SK-N-SH (cell line): ENCODE measurements at regions not wholly inside any gene's neighbourhood (a gene's known extent, or its start where the extent isn't known, plus 50 kb on each side); places are given as distances from the start of the nearest gene placed in this dataset.

Experiments used
- CTCF ChIA-PET: fragments of 300-600, 350-600 bp; formaldehyde crosslinking; extraction: SDS; loops from one replicate; lab custom pipeline; 2021; lab: Yijun Ruan, JAX
- POLR2A ChIA-PET: fragments of 350-600 bp; sonication (Branson Sonifier 250); formaldehyde crosslinking; extraction: SDS; loops from one replicate; lab custom pipeline; 2020; ENCODE audit warnings: antibody characterized with exemption, inconsistent platforms; lab: Yijun Ruan, JAX
- DNase-seq: peaks from one replicate; pipeline ENCODE4 v3.0.0; 2012
- H2AFZ ChIP-seq: fragments of 200-600 bp; sonication (generic); 2 replicates; pipeline ENCODE4 v1.8.1; 2016; ENCODE audit warnings: antibody characterized with exemption, mild to moderate bottlenecking, low read depth
- H3F3A ChIP-seq: fragments of 200-600 bp; sonication (generic); replicated peaks from 2 replicates; pipeline ENCODE3; 2016; ENCODE audit warnings: antibody characterized with exemption, mild to moderate bottlenecking; ENCODE audit not compliant: insufficient read depth
- H3K27ac ChIP-seq, 2 experiments: fragments of 200-500 bp in 1 of 2; fragments of 200-600 bp in 1 of 2; sonication (Bioruptor generic) in 1 of 2; sonication (generic), shearing (Covaris generic) in 1 of 2; 2 replicates each; pipeline versions ENCODE4 v1.5.1 to v1.6.1; 2014 to 2016; ENCODE audit warnings: low read depth in 2 of 2, inconsistent platforms in 1 of 2, low read length in 1 of 2, mild to moderate bottlenecking in 1 of 2, mixed read lengths in 1 of 2
- H3K27me3 ChIP-seq: fragments of 200-600 bp; sonication (generic), shearing (Covaris generic); 2 replicates; pipeline ENCODE4 v1.6.1; 2016; ENCODE audit warnings: mixed run types; ENCODE audit not compliant: insufficient read depth
- H3K36me3 ChIP-seq, 2 experiments: fragments of 200-500 bp in 1 of 2; fragments of 200-600 bp in 1 of 2; sonication (Bioruptor generic) in 1 of 2; sonication (generic) in 1 of 2; replicated peaks in 1 of 2; 2 replicates each; pipeline versions ENCODE3 to v1.5.1; 2014 to 2016; ENCODE audit warnings: low read length in 1 of 2, mild to moderate bottlenecking in 1 of 2; ENCODE audit not compliant: insufficient read depth in 2 of 2, control insufficient read depth in 1 of 2
- H3K4me1 ChIP-seq, 2 experiments: fragments of 200-500 bp in 1 of 2; fragments of 200-600 bp in 1 of 2; sonication (Bioruptor generic) in 1 of 2; sonication (generic), shearing (Covaris generic) in 1 of 2; 2 replicates each; pipeline versions ENCODE4 v1.5.1 to v1.6.1; 2014 to 2016; ENCODE audit warnings: low read depth in 1 of 2, low read length in 1 of 2, mixed run types in 1 of 2; ENCODE audit not compliant: insufficient read depth in 2 of 2, control insufficient read depth in 1 of 2
- H3K4me2 ChIP-seq: fragments of 200-600 bp; sonication (generic), shearing (Covaris generic); 2 replicates; pipeline ENCODE4 v1.6.1; 2017; ENCODE audit warnings: mixed run types
- H3K4me3 ChIP-seq, 2 experiments: fragments of 200-500 bp in 1 of 2; fragments of 200-600 bp in 1 of 2; sonication (Bioruptor generic) in 1 of 2; sonication (generic), shearing (Covaris generic) in 1 of 2; 2 replicates each; pipeline versions ENCODE4 v1.5.1 to v1.8.1; 2014 to 2016; ENCODE audit warnings: low read depth in 2 of 2, inconsistent platforms in 1 of 2, low read length in 1 of 2, mild to moderate bottlenecking in 1 of 2, mixed read lengths in 1 of 2, moderate library complexity in 1 of 2
- H3K79me2 ChIP-seq: fragments of 200-600 bp; sonication (generic); 2 replicates; pipeline ENCODE4 v1.8.1; 2017; ENCODE audit warnings: mild to moderate bottlenecking; ENCODE audit not compliant: insufficient read depth
- H3K9ac ChIP-seq: fragments of 200-600 bp; sonication (generic); 2 replicates; pipeline ENCODE4 v1.6.1; 2017; ENCODE audit warnings: mixed run types
- H3K9me2 ChIP-seq: fragments of 200-600 bp; sonication (generic); 2 replicates; pipeline ENCODE4 v1.6.1; 2017; ENCODE audit warnings: mixed run types
- H3K9me3 ChIP-seq: fragments of 200-600 bp; sonication (generic); 2 replicates; pipeline ENCODE4 v1.6.1; 2017; ENCODE audit warnings: mixed run types, mild to moderate bottlenecking, moderate library complexity
- H4K20me1 ChIP-seq: fragments of 200-600 bp; sonication (generic); 2 replicates; pipeline ENCODE4 v1.6.1; 2017; ENCODE audit warnings: mild to moderate bottlenecking, mixed run types; ENCODE audit not compliant: insufficient read depth
- FOSL2 ChIP-seq: IDR thresholded peaks from 2 replicates; pipeline ENCODE4 v1.4.0; 2012; ENCODE audit warnings: low read depth, mild to moderate bottlenecking, moderate library complexity, borderline replicate concordance
- FOXJ3 ChIP-seq: sonication (generic); formaldehyde crosslinking; IDR thresholded peaks from 2 replicates; pipeline ENCODE4 v1.5.1; 2020; ENCODE audit warnings: mild to moderate bottlenecking, missing genetic modification reagents
- GATA2 ChIP-seq: sonication (generic); formaldehyde crosslinking; IDR thresholded peaks from 2 replicates; pipeline ENCODE4 v1.5.0; 2020; ENCODE audit warnings: mild to moderate bottlenecking, missing genetic modification reagents
- IRF3 ChIP-seq: fragments of 150-350 bp; IDR thresholded peaks from 2 replicates; pipeline ENCODE4 v1.6.1; 2016; ENCODE audit warnings: mild to moderate bottlenecking, low read depth, low read length
- NRF1 ChIP-seq: IDR thresholded peaks from 2 replicates; pipeline ENCODE4 v1.6.1; 2012; ENCODE audit warnings: low read depth, mild to moderate bottlenecking, low read length
- RFX5 ChIP-seq: IDR thresholded peaks from 2 replicates; pipeline ENCODE4 v1.6.1; 2012; ENCODE audit warnings: mild to moderate bottlenecking, improper control_type of control experiment, low read length
- TCF12 ChIP-seq: IDR thresholded peaks from 2 replicates; pipeline ENCODE4 v1.4.0; 2012
- WGBS: methylation state at CpG from one replicate; pipeline ENCODE4 v1.1.6; 2017; ENCODE audit warnings: low lambda C conversion rate; 5-methylcytosine and 5-hydroxymethylcytosine counted together
- TF ChIP-seq, protein P1 (sequence below): IDR thresholded peaks from 2 replicates; pipeline ENCODE4; 2012
- TF ChIP-seq, protein P2 (sequence below): IDR thresholded peaks from 2 replicates; pipeline ENCODE4 v1.4.0; 2012; ENCODE audit warnings: low read depth, borderline replicate concordance

- no peak overlapping the region for H2AFZ ChIP-seq
Measured at GRCh38 chr11:122334546-122335339, 218.7 kb upstream of the BLID start.

DNA sequence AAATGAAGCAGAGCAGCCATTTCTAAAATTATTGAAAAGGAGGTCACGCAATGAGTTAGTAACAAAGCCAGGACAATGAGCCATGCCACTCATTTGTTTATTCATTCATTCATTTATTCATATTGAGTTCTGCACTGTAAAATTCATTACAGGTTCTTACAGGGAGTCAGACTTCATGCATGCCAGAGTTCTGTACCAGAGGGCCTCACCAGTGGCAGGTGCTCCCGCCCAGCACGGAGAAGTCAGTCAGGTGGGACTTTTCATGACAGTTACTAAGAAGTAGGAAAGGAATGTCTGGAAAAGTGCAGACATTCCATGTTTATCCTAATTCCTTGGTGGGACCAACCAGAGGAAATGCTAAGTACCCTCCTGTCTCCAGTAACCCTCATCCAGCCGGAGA, 217.5 kb upstream of the BLID start:
- no peaks in the 10 kb centered on the region for H4K20me1 ChIP-seq
- no peak overlapping the region for H3K4me3 ChIP-seq
- no peaks in the 10 kb centered on the region for H3K36me3 ChIP-seq
- no peaks in the 10 kb centered on the region for H3F3A ChIP-seq
- H3K79me2 ChIP-seq = no peaks in the 10 kb centered on the region
- no peaks in the 10 kb centered on the region for H3K9me2 ChIP-seq
- no peak overlapping the region for H3K4me2 ChIP-seq
- ChIA-PET CTCF (no interaction called here), POLR2A (no interaction called here)
- WGBS = 74% methylated on average over 4 of the region's 4 CpGs
- H3K27me3 ChIP-seq = no peaks in the 10 kb centered on the region; the same call in 1 of the 2 replicates
- no peak overlapping the region for H2AFZ ChIP-seq
- TF ChIP-seq, protein P1, sequence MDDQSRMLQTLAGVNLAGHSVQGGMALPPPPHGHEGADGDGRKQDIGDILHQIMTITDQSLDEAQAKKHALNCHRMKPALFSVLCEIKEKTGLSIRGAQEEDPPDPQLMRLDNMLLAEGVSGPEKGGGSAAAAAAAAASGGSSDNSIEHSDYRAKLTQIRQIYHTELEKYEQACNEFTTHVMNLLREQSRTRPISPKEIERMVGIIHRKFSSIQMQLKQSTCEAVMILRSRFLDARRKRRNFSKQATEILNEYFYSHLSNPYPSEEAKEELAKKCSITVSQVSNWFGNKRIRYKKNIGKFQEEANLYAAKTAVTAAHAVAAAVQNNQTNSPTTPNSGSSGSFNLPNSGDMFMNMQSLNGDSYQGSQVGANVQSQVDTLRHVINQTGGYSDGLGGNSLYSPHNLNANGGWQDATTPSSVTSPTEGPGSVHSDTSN = no peak
- TF ChIP-seq TCF12 = no peak
- TF ChIP-seq GATA2 (CRISPR knock-in tag) = no peak
- no peak for TF ChIP-seq FOXJ3 (CRISPR knock-in tag)
- no peaks in the 10 kb centered on the region for H3K9me3 ChIP-seq
- H3K27ac ChIP-seq = no peak overlapping the region
- no peak for DNase-seq
- H3K4me1 ChIP-seq = peaks cover 0 to 7% of the 10 kb centered on the region in 2 experiments; a peak in 2 of 4 replicates
- H3K9ac ChIP-seq = no peak overlapping the region

More at GRCh38 chr11:122334546-122335339, 218.7 kb upstream of the BLID start:
- no peaks in the 10 kb centered on the region for H3K36me3 ChIP-seq
- CTCF ChIA-PET = no interaction called here
- H3F3A ChIP-seq = no peaks in the 10 kb centered on the region
- TF ChIP-seq FOXJ3 (CRISPR knock-in tag) (no peak), IRF3 (no peak), NRF1 (no peak), FOSL2 (no peak), RFX5 (no peak)
- TF ChIP-seq, protein P1 = no peak
- TF ChIP-seq, protein P2, sequence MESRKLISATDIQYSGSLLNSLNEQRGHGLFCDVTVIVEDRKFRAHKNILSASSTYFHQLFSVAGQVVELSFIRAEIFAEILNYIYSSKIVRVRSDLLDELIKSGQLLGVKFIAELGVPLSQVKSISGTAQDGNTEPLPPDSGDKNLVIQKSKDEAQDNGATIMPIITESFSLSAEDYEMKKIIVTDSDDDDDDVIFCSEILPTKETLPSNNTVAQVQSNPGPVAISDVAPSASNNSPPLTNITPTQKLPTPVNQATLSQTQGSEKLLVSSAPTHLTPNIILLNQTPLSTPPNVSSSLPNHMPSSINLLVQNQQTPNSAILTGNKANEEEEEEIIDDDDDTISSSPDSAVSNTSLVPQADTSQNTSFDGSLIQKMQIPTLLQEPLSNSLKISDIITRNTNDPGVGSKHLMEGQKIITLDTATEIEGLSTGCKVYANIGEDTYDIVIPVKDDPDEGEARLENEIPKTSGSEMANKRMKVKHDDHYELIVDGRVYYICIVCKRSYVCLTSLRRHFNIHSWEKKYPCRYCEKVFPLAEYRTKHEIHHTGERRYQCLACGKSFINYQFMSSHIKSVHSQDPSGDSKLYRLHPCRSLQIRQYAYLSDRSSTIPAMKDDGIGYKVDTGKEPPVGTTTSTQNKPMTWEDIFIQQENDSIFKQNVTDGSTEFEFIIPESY = no peak
- TF ChIP-seq, all 33 proteins: peak for 0
- H3K4me3 ChIP-seq = no peak overlapping the region
- no peaks in the 10 kb centered on the region; the same call in 1 of the 2 replicates for H3K27me3 ChIP-seq
- POLR2A ChIA-PET = no interaction called here
- no peak overlapping the region for H3K4me2 ChIP-seq
- H3K27ac ChIP-seq = no peak overlapping the region
- H3K9ac ChIP-seq = no peak overlapping the region
- no peaks in the 10 kb centered on the region for H4K20me1 ChIP-seq
- no peaks in the 10 kb centered on the region for H3K9me3 ChIP-seq
- DNase-seq = no peak
- no peaks in the 10 kb centered on the region for H3K79me2 ChIP-seq
- 79% methylated on average over 11 of the region's 11 CpGs for WGBS
- H3K9me2 ChIP-seq = no peaks in the 10 kb centered on the region
- peaks cover 0 to 12% of the 10 kb centered on the region in 2 experiments; a peak in 2 of 4 replicates for H3K4me1 ChIP-seq
